GM18520 (cell line): ENCODE measurements at regions not wholly inside any gene's neighbourhood (a gene's known extent, or its start where the extent isn't known, plus 50 kb on each side); places are given as distances from the start of the nearest gene placed in this dataset.

Source experiments
- ATAC-seq: cut with Tn5 transposase; IDR thresholded peaks from one replicate; pipeline ENCODE4 v1.9.1; 2021; ENCODE audit not compliant: unreplicated experiment

DNA sequence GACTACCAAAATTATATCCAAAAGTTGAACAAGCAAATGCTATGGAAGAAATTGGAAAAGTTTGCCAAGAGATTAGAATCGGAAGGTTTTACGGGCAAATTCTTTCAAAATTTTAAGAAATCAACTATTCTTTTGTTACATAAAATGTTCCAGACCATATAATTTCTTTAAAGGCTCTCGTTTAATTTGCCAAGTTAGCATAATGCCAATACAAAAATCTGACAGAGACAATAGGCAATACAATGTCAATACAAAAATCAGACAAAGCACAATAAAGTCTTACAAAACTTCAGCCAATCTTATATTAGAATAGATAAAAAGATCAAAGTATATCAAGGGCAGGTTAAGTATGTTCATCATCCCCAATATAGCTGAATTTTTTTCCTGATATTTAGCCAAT lies 224.2 kb downstream of the BCL11A start:
- ATAC-seq: no peak

- ATAC-seq: no peak
These were observed 228.9 kb downstream of the BCL11A start for GRCh38 chr2:60324536-60324935.

- ATAC-seq: no peak
These were observed 231.6 kb downstream of the BCL11A start for GRCh38 chr2:60321816-60322215.

DNA sequence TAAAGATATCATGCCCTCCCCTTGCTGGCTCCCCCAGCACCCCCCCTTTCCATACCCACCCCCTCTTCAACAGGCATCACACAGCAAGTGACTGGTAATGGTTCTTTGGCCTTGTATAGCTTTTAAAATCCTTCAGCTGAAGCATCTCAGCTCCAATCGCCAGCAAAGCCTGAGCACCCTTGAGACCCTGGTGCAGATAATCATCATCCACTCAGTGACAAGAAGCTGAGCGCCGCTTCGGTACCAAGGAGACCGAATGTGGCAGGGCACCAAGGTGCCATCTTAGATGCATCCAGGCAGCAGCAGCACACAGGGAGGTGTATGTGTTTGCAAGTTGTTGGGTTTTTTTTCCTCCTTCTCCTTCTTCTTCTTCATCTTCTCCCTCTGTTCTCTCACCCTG lies 232.7 kb downstream of the BCL11A start:
- ATAC-seq: no peak

- ATAC-seq: no peak
These were observed 234.4 kb downstream of the BCL11A start for GRCh38 chr2:60319031-60319547.

DNA sequence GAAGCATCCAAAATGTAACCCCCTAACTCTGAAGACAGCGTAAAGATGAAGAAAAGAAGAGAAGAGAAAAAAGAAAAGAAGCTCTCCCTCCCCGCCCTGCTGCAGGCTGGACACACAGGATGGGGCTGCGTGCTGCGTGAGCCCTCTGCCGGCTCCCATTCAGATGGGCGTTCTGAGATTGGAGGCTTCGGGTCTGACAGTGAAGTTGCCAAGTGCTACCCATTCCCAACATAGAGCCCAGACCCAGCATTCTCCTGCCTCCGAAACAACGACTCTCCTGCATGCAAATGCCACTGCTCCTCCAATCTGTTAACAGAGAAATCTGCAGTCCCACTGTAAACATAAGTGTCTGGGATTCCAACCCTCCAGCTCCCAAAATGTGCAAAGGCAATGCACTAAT lies 234.9 kb downstream of the BCL11A start:
- ATAC-seq: no peak

DNA sequence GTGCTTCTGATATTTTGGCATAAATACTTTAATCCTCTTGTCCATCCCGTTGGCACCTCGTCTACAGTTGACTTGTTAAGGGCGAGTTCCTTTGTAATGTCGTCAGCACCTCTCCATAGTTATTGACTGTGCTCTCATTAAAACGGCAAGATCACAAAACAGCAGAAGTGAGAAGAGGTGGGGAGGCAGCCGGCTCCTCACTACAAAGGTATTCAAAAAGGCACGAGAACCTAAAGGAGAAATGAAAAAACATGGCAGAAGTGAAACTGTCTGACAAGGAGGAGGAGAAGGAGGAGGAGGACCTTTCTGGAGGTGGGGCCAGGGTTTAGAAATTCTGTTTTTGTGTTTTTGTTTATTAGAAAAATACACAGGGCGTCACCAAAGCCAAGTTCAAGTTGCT lies 235.6 kb downstream of the BCL11A start:
- peak; percentile 41 for ATAC-seq

- no peak for ATAC-seq
These were observed 236.4 kb downstream of the BCL11A start for GRCh38 chr2:60317034-60317386.

DNA sequence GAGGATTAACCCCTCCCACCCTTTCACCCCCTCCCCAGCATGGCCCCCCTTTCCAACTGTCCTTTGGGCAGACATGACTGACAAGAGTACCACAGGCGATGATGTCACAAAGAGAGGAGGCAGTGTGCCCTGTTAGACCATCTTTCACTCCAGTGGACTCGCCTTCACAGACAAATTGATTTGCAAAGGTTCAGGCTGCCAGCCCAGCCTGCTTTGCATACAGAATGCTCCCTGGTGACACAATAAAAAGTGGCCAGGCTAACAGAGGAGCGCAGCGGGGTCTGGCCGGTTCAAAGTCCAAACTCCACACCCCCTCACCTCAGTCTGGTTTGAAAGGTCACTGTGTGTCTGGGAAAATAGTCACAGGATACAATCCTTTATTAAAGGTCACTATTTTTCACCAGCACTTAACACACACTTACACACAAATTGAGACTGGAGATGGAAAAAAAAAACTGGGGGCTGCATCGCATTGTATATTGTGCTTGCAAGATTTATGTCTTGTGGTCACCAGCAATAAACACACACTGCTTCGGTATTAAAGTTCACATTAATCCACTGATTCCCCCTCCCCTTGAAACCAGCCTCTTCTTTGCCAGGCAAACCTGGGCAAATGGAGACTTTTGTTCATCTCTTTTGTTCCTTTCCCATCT lies 236.9 kb downstream of the BCL11A start:
- peak; percentile 22 for ATAC-seq

DNA sequence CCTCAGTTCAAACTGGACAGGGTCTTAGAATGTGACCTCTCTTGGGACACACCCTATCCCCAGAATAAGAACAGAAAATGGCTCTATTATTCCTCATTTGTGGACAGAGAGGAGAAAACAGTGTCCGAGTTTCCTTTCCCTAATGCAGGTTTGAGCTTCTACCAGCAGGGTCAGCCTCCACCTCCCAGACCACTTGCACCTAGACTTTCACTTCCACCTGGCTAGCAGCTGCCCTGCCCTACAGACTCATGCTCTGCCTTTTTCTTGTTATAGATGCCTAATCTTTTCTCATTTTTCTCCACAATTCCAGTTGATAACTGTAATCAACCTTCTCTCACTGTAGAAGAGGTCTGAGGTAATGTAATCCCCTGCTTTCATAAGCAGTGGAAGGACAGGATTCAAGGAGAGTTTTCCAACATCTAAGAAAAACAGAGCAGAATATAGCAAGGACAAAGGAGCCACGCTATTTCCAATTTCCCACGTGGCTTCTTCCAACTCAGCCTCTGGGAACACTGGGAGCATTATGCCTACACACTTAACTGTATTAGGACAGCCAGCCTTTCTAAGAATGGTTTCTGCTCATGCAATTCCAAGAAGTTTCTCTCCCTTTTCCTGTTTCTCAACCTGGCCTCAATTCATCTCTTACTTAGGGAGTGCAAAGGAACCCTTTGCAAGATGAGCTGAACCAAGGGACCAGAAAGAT lies 239.8 kb downstream of the BCL11A start:
- ATAC-seq: peak; percentile 28

- peak; percentile 60 for ATAC-seq
These were observed 240.8 kb downstream of the BCL11A start for GRCh38 chr2:60312618-60313017.

GRCh38 chr2:60311524-60311923 lies 241.9 kb downstream of the BCL11A start:
- no peak for ATAC-seq

- ATAC-seq: no peak
These were observed 243.4 kb downstream of the BCL11A start for GRCh38 chr2:60309941-60310660.

DNA sequence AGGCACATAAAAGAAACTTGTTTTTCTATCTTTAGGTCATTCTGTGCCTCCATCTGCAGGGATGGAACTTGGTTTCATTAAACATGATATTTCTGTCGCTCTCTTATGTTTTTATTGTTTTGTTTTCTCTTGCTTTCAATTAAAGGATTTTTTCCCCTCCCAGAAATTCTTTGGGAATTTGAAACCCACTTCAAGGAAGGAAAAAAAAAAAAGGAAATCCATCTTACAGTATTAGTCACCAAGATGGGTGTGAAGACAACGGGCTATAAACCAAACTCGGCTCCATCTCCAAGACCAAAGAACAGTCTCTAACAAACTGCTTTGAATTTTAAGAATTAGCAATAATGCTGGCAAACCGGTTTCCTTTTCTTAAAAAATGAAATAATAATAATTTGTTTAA lies 244.1 kb downstream of the BCL11A start:
- ATAC-seq: no peak

DNA sequence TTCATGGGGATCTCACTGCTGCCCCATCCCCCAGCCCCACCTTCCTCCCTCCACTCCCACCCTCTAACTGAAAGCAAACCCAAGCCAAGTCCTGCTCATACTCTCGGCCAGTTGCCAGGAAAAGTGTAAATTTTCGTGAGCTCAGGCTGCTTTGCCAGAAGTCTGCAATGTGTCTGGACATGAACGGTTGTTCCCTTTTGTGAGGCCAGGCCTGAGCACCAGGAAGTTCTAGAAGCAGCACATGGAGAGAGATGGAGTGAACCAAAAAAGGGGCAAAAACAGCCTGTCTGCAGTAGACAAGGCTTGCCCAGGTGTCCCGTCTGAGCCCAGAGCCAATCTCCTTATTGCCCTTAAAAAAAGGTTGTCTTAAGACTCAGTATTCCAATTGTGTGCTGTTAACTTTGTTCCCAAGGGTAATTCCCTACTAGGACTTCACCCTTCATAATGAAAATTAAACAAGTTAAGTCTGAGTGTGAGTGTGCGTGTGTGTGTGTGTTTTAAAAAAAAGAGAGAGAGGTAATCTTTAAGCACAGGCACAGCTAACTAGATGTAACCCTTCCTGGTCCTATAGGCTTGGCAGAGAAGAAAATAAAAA lies 247.1 kb downstream of the BCL11A start:
- no peak for ATAC-seq

DNA sequence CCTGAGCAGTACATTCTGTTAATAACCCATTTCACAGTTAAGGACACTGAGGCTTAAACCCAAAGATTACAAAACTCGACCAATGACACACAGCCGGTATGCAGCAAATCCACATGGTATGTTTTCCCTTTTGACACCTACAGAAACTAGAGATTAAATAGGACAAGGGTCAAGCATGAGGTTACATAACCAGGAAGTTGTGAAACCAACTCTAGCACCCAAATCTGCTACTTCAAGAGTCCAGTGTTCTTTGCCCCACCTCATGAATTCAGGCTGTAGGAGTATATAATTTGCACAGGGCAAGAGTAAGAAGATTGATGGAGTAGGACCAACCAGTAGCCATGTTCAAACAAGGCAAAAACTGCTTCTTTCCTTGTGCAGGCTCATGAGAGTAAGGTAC lies 249.8 kb downstream of the BCL11A start:
- ATAC-seq: no peak

- no peak for ATAC-seq
These were observed 250.9 kb downstream of the BCL11A start for GRCh38 chr2:60302377-60303126.

- no peak for ATAC-seq
These were observed 251.7 kb downstream of the BCL11A start for GRCh38 chr2:60301726-60302125.

- ATAC-seq: no peak
These were observed 254.3 kb downstream of the BCL11A start for GRCh38 chr2:60299179-60299578.

- ATAC-seq: no peak
These were observed 255.3 kb downstream of the BCL11A start for GRCh38 chr2:60298006-60298696.
